CD4-positive, alpha-beta T cell treated with Interleukin-21 for 1 hour (primary cell): ENCODE measurements at regions not wholly inside any gene's neighbourhood (a gene's known extent, or its start where the extent isn't known, plus 50 kb on each side); places are given as distances from the start of the nearest gene placed in this dataset.

ENCODE experiments used
- DNase-seq: peaks from one replicate; pipeline ENCODE4 v3.0.0-alpha.2; 2020

DNA sequence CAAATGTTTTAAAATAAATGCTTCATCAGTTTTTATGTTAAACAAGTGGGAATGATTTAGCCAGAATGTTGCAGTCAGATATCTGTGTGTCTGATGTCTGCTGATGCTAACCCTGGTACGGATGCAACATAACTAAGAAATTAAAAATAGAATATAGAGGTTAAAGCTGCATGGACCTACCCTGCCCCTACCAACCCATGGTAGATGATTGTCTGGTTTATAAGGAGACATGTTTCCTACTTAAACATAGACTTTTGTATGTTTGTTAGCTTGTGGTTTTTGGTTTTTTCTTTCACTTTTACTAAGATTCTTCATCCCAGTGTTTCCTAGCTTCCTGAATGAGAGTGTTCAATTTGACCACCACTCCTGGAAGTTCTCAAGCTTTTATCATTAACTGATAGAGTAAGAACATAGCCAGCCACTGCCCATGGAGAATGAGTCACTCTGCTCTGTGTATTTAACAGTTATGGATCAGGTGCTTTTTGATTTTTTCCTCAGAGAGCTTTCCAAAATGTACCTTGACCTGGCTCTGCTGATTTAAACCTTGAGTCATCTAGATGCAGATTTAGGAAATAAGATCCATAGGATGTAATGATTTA, 70.7 kb upstream of the VEPH1 start:
- no peak for DNase-seq

DNA sequence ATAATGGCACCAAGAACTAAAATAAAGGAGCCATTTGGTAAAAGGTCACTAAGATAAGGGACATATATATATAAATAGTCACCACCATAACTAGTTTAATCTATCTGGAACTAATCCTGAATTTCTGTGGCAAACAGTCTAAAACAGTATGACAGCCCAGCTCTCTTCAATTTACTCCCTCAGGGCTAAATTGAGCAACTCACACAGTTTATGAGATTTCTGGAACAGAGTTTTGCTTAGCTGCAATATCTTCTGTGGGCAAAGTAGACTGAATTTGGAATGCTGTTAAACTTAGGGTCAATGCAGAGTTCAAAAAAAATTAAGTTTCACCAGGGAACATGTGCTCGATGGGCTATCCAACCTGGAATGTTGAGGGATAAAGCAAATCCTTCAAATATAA, 70.1 kb upstream of the VEPH1 start:
- DNase-seq: no peak

DNA sequence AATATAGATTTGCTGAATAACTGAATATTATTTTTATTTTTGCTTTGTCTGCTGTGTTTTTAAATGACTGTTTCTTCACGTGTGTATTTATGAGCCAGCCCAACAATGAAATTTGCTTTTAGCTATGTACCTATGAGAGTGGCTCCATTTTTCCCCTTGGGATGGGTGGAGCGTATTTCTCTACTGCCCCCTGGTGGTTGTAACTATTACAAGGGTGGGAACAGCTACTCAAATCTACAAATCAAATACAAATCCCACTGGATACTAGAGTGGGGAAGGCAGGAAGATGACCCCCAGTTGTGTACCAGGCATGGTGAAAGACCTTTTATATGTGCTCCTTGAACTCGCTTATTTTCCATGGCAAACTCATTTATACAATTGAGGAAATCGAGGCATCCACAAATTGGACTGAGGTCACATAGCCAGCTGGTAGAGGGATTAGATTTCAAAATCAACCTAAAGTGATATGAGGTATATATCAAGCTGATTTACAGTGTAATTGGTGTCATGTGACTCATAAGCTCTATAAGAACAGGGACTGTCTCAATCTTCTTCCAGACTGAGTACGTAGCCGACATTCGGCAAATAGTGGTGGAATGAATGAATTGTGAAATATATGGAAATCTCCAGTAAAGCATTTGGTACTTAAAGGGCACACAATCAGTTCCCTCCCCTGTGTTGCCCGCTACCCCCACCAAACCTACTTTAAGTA, 69.5 kb upstream of the VEPH1 start:
- peak; percentile 38 for DNase-seq

DNA sequence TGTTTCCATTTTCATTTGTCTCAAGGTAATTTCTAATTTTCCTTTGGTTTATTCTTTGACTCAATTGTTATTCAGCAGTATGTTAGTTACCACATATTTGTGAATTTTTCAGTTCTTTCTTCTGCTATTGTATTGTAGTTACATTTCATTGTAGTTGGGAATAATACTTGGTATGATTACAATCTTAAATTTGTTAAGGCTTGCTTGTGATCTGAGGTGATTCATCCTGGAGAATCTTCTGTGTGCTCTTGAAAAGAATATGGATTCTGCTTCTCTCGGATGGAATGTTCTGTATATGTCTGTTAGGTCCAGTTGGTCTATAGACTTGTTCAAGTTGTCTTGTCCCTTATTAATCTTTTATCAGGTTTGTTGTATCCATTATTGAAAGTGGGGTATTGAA, 63.4 kb upstream of the VEPH1 start:
- DNase-seq: no peak

DNA sequence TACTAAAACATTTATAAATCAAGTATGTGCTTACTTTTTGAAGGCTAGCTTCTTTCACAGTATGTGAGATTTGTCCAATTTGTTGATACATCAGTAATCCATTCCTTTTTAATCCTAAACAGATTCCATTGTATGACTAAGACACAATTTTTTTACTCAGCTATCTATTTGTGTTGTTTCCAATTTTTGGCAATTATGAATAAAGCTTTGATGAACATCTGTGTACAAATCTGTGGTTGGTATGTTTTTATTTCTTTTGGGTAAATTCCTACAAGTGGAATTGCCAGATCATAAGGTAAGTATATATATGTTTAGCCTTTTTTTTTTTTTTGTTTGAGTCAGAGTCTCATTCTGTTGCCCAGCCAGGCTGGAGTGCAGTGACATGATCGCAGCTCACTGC, 56.2 kb upstream of the VEPH1 start:
- DNase-seq: no peak
